Astrocyte of the hippocampus (primary cell): ENCODE measurements at regions not wholly inside any gene's neighbourhood (a gene's known extent, or its start where the extent isn't known, plus 50 kb on each side); places are given as distances from the start of the nearest gene placed in this dataset.

ENCODE experiments used
- DNase-seq: peaks from one replicate; pipeline ENCODE4 v3.0.0; 2011; ENCODE audit warnings: low read depth, low spot score

DNA sequence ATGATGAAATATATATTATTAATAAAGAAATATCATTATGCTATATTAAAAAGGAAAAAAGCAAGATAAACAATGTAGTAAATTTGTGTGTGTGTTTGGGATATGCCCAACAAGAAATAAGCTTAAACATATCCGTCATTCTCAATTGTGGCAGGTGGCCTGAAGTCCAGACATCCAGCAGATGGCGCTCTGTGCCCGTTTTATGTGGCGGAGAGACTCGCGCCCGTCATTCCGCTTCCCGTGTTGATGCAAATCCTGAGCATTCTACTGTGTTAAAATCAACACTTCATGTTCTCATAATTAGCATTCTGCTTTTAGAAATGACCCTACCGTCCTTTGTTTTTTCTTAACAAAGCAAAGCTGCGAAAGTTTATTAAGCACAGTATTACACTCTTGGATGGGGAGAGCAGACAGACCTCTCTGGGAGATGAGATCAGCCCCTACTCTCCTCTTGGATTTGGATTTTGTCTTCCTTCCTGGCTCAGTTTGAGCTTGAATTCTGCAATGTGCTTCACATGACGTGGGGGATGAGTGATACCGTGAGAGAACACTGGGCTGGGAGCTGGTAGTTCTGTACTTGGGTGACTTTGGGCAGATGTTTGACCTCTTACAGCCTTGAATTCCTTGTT lies 125.8 kb downstream of the MCHR2 start:
- peak; percentile 81 for DNase-seq
